Activated CD4-positive, alpha-beta T cell treated with anti-CD3 and anti-CD28 coated beads, Interleukin-2, Interleukin-6, amounts not matched to agents 100 ng/mL and 50 ng/mL, durations not matched to agents 16 hours and 8 hours (primary cell): ENCODE measurements at regions not wholly inside any gene's neighbourhood (a gene's known extent, or its start where the extent isn't known, plus 50 kb on each side); places are given as distances from the start of the nearest gene placed in this dataset.
"Not testable (repeated sequence)": the region's sequence is repeated elsewhere in the genome, so short reads cannot be mapped to it uniquely, and the experiment has no call there.

ENCODE experiments used
- DNase-seq: peaks from one replicate; pipeline ENCODE4 v3.0.0-alpha.2; 2020

DNA sequence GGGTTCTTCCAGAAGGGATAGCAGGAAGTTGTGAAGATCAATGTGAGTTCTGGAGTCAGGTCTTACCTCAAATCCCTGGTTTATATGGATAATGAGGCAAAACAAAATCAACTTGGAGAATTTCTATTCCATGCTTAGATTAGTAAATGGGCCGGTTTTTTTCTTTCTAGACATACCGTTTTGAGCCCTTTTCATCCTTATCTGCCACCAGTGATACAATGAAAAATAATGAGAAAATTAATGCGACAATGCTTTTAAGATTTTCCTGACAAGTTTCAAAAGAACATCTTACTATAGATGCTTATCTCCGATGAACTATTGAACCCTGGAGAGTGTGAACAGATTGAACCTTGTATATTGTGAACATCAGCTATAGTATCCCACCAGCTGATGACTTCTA is 262.7 kb downstream of the BTG1 start:
- DNase-seq = no peak

DNA sequence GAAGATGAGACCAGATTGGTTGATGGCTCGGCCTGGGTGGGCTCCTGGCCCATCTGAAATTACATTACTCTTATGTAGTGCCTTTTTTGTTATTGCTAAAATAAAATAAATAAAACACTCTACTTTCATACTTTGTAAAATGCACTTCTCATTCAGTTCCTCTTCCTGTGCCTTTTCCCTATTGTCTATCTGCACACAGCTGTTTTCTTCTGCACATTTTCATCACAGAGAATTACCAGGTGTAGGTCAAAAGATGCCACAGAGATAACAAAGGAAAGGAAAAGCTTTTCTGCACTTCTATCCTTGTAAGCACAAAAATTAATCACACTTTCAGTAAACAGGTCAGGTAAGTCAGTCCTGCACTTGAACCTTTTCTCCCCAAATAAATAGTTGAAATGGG is 265.1 kb downstream of the BTG1 start:
- DNase-seq = no peak

DNA sequence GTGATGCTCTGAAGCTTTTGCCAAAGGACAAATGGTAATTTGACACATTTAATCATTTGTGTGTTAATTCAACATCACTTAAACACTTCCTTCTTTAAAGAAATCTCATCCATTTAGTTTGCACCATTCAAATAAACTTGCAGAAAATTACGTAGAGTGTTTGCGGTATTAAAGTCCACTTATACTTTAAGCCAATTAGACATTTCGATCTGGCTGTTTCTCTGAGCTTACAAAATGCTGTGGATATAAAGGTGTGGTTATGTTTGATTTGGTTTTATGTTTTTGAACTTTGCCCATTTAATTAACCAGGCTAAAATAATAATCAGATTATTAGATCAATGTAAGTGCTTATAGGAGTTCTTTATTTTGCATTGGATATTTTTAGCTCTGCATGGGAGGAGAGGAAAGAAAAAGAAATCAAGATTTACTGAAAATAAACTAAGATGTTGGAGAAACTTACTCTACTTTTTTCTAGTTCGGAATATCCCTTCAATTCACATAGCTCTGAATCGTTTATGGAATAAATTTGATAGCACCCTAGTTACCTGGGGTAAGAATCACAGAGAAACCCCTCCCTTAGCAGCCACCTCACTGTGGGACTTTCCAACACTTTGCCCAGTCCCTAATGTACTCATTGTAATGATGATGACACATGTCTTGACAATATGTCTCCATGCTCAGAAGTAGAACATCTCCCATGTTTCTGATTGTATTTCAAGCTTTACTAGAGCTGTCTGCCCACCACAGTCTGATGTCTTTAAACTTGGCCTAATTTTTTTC is 268.0 kb downstream of the BTG1 start:
- peak; percentile 36 for DNase-seq

DNA sequence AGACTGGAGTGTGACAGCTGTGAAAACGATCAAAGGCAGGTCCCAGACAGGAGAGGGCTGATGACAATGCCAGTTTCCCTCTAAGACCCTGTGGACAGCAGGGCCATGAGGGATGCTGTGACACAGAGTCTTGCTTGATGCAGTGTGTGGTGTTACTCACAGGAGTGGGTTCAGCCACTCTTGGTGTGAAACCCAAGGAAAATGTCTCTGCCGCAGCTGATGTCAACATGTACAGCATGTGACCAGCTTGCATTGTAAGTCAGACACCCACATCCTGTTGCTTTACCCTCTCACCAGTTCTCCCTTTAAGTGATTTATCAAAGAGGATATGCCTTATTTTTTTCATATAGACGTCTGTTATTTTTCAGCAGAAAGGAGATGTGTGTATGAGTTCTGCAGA is 268.6 kb downstream of the BTG1 start:
- DNase-seq = peak; percentile 82

DNA sequence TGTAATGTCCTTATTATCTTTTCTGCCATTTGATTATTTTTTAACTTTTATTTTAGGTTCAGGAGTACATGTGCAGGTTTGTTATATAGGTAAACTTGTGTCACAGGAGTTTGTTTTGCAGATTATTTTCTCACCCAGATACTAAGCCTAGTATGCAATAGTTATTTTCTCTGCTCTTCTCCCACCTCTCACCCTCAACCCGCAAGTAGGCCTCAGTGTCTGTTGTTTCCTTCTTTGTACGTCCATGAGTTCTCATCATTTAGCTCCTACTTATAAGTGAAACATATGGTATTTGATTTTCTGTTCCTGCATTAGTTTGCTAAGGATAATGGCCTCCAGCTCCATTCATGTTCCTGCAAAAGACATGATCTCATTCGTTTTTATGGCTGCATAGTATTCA is 270.0 kb downstream of the BTG1 start:
- not testable (repeated sequence) for DNase-seq

DNA sequence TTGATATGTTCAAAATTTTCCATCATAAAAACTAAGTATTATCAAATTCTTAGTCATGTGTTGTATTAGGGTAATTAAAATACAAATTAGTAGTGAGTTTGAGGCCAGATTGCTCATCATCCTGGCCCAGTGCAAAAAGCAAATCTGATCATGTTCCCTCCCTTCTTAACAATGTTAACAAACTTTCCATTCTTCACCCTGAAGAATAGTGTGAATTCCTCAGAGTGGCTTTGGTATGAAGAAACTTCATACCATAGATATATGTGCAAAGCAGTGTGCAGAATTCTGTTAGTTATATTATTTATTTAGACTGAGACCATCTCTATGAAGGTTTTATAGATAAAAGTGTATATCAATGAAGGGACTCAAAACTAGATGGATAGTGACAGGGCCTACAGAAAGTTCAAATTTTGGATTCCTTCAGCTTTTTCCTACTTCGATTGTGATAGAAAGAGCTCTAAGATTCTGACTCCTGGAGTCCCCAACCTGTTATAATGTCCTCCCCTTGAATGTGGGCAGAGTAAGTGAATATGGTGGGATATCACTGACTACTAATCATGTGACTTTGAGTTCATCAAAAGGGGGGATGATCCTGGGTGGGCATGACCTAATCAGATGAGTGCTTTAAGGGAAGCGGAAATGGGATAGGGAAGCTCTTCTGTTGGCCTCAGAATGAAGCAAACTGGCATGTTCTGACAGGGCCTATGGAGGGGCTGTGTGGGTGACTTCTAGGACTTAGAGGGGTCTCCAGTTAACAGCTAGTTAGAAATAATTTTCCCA is 271.4 kb downstream of the BTG1 start:
- DNase-seq = no peak

DNA sequence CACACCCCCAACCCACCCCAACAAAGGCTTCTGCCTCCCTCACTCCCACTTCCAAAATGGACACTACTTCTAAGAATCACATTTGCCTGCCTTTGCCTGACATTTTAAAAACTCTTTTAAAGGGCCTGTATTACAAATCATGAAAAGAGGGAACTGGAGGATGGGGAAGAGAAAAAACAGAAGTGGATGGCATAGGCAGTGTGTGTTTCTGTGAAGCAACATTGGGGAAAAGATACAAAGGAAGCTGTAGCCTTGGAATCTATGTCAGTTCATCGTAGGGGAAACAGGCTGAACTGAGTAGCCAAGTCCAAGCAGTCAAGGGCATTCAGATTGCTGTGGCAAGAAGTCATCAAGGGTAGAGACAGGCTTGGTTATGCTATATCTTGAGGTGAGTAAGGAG is 273.9 kb downstream of the BTG1 start:
- DNase-seq = no peak

DNA sequence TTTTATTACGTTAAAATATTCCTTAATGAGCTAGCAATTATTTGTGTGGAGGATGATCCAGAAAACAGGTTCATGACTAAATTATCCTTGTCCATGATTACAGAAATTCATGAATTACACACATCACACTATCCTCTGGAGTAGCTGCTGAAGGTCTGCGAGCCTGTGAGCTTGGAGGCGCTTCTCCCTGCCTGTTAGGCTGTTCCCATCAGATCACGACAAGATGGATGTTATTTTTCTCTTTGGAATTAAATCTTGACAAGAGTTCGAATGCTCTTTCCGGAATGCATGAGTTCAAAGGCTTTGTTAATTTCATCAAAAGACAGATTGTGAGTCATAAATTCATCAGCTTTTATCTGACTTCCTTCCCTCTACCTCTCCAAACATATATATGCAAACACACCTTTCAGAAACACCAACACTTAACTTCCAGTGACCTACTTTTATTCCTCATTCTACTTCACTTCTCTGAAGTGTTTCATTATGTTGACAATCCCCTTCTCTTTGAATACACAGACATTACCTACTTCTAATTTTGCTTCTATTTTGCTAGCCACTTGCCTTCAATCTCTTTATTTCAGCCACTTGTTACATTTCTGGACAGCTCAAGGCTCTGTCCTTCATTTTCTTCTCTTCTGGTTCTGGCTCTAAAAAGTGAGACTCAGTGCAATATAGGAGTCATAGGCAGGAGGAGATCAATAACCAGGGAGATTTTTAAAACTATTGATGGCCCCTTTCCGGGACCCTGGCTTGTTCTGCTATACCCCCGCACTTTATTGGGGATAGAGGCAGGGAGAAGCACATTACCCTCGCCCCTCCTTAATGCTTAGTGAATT is 274.6 kb downstream of the BTG1 start:
- no peak for DNase-seq

DNA sequence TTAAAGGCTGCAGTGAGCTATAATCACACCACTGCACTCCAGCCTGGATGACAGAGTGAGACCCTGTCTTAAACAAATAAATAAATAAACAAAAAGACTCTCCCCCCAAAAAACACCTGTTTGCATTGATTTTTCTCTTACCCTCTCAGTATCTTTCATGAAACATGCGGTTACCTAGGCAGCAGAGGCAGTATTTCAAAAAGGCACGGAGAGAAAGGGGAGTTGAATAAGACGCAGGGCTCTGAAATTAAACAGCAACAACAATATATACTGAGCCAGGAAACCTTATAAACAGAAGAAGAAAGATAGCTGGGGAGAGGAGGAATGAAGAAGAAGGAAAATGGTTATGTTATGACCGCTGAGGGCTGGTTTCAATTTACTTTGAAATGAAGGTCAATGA is 277.6 kb downstream of the BTG1 start:
- DNase-seq = no peak

DNA sequence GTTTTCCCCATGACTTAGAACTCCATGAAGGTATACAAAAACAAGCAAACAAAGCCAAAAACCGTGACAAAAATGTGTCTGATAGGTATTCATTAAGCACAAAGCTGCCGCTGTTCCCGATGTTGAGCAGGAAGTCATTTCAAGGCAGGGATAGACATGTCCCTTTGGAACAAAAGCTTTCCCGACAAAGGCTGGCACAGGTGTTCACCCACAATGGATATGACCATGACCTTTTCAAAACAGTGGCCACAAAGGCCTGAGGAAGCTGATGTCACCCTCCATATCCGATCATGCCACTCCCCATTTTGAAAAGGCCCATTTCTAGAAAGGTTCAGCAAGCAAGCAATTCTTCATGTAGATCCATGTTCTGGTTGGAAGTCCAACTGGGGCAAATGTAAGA is 279.1 kb downstream of the BTG1 start:
- DNase-seq = no peak

DNA sequence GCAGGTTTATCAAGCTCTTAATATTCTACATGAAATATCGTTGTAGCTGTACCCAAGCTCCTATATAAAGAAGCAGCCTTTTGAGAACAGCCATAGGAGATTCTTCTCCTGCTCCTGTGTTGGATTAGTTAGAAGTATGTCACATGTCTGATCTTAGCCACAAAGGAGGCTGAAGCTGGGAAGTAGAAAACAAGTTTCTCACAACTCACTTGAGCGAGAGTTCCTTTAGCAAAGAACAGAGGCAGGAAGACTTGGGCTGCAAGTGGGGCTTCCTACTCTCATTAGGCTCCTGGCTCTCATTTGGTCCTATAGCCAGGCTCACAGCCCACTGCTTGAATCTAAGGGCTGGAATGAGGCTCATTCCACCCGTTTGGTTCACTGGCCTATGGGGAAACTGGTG is 281.9 kb downstream of the BTG1 start:
- no peak for DNase-seq

DNA sequence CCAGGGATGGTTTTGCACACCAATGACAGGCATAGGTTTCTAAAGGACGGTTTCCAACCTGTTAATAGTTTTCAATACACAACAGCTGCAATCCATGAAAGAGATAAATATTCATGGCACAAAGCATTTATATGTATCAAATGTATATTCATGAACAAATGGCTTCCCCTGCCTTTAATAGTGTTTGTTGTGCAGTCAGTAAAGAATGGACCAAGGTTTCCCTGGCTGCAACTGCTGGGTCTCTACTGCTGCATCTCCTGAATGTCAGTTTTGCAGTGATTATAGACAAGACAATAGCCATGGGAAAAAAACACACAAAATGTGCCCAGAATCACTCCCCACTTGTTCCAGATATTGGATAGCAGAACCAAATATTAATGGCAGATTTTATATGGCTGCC is 284.1 kb downstream of the BTG1 start:
- DNase-seq = no peak

DNA sequence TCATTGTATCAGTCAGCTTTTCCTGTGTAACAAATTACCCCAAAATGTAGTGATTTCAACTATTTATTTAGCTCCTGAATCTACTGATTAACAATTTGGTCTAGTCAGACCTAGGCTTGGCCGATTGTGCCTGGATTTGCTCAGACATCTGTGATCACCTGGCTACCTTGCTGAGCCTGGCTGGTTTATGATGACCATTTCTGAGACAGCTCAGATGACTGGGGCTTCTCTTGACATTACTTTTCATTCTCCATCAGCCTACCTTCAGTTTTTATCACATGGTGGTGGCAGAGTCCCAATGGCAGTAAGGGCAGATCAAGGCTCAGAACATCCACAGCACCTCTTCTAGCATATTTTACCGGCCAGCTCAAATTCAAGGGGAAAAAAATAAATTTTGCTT is 286.3 kb downstream of the BTG1 start:
- no peak for DNase-seq

DNA sequence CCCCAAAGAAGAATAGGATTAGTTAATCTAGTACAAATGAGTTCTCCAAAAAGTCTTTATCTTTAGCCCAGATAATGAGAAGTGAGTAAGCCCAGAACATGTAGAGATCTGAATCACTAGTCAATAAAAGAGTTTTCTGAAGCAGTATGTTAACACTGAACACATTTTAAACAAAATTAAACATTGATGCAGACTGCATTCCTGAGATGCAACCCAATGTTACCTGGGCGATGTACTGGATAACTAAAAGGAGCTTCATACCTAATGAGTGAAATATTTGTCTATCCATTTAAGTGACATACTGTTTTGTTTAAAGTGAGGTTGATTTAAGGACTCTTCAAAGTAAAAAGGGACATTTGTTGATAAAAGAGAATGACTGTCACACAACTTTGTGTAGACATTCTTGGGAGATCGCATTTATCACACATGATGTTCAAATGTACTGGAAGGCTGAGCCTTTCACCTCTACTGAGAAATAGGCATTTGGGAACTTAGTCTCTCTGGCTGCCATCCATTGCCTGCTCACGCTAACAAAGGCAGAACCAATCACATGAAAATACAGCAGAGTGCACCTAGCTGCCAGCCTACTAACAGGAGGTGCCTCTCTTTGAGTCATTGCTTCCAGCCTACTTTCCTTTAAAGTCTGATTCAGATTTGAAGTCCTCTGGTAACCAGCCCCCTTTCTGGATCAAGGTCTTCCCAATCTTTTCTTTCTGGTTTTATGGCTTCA is 287.7 kb downstream of the BTG1 start:
- no peak for DNase-seq

DNA sequence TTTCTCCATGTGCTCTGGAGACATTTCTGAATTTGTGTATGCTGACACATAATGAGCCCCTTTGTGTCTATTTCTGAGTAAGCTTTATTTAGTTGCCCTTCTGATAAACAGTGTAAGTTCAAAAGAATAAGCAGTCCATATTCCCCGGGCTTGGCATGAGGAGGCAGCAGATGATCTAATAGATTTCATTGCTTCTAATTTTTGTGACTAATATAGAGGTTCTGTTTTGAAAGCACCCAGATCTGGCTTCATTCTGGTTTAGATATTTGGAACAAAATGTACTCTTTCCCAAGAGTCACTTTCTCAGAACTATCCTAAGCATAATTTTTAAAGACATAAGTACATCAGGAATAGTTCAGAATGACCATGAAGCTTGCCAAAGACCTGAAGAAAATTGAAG is 290.9 kb downstream of the BTG1 start:
- peak; percentile 8 for DNase-seq

DNA sequence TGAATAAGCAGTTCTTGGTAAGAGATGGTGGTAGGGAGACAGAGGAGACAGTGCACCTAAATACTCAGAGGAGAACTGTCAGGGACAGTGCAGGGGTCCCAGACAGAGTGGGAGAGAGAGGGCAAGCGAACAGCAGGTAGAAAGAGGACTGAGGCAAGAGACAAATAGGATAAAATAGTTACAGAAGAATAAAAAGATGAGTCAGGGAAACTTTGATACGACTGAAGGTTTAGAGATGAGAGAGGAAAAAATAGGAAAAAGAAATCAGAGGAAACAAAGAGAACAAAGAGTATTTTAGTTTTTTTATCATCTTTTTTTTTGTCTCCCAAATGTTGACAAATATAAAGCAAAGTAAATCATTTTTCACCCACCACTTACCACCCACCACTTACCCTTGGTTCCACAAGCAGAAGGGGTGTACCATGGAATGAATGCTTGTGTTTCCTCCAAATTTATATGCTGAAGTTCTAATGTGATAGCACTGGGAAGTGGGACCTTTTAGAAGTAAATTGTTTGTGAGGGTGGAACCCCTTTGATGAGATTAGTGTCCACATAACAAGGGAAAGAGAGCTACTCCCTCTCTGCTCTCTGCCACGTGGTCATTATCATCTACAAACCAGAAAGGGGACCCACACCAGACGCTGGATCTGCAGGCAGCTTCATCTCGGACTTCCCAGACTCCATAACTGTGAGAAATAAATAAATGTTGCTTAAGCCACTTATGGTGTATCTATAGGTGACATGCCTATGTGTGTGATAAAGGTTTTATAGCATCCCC is 292.1 kb downstream of the BTG1 start:
- no peak for DNase-seq

DNA sequence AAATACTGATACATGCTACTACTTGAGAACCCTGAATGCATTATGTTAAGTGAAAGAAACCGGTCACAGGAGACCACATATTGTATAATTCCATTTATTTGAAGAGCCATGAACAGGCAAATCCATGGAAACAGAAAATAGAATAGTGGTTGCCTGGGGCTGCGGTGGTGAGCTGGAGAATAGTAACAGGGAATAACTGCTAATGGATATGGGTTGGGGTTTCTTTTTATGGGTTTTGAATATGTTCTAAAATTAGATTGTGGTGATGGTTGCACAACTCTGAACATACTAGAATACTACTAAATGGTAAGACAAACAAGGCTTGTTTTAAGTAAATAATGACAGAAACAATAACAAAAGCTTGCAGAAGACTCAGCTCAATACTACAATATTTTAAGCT is 293.0 kb downstream of the BTG1 start:
- DNase-seq = no peak

DNA sequence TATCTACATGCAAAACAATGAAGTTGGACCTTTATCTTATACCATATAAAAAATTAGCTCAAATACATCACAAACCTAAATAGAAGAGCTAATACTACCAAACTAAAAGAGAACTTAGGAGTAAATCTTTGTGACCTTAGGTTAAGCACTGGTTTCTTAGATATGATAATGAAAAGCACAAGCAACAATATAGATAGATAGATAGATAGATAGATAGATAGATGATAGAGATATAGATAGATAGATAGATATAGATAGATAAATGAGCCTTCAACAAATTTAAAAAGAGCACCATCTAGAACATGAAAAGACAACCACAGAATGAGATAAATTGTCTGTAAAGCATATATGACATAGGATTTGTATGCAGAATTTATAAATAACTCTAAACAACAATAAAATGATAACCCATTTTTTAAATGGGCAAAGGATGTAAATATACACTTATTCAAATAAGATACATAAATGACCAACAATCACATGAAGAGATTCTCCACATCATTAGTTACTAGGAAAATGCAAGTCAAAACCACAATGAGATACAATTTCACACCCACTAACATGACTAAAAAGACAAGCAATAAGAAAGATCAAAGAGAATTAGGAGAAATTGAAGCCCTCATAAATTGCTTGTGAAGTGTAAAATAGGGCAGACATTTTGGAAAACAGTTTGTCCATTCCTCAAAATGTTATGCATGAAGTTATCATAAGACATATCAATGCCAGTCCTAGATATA is 293.7 kb downstream of the BTG1 start:
- peak; percentile 8 for DNase-seq

DNA sequence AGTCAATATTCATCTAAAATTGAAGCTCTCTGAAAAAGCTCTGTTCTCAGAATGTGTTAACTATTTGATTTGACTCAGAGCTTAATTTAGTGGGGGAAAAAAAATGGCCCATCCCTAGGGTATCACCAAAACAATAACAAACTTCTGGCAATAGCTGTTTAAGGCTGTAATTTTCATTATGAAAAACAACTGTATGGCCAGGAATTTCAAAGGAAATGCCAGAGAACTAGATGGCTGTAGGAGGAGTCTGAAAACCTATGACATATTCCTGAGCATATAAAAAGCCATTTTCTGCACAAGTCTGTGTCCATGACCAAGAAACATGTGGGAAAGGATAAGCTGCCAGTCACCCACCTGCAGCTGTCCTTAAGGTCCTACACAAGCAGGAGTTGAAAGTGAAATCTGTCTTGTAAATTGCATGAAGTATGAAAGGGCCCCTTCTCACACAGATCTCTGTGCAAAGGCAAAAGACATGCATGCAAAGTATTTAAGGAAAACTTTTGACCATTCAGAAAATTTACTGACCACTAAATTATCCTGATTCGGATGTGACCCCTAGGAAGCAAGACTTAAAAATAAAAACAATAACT is 299.1 kb downstream of the BTG1 start:
- no peak for DNase-seq

DNA sequence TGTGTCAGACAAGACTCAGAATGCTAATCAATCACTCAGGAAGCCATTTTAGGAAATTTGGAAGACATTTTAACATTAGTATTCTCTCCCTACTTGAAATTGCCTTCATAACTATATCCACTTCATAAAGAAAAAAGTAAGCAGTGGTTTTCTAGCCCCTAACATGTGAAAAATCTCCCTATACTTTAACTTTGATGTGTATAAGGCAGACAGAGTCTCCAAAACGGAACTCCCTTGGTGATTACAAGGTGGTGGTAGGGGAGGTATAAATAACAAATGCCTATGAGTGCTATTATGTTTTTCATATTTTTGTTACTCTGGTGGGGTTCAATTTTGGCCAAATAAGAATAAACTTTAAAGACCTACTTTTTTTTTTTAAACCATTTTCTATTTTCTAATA is 300.3 kb downstream of the BTG1 start:
- DNase-seq = no peak

DNA sequence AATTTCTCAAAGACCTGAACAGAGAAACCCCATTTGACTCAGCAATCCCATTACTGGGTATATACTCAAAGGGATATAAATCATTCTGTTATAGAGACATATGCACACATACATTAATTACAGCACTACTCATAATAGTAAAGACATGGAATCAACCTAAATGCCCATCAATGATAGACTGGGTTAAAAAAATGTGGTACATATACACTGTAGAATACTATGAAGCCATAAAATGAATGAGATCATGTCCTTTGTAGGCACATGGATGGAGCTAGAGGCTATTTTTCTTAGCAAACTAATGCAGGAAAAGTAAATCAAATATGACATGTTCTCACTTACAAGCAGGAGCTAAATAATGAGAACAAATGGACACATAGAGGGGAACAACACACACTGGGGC is 303.8 kb downstream of the BTG1 start:
- DNase-seq = no peak
